IPS-18c (cell line): ENCODE measurements at regions not wholly inside any gene's neighbourhood (a gene's known extent, or its start where the extent isn't known, plus 50 kb on each side); places are given as distances from the start of the nearest gene placed in this dataset.

Experiments used
- H3K4me3 ChIP-seq: 2 replicates; pipeline ENCODE4 v1.7.0; 2013; ENCODE audit warnings: low read depth, mild to moderate bottlenecking, low read length, moderate library complexity; ENCODE audit not compliant: insufficient read depth
- H3K9me3 ChIP-seq: one replicate; pipeline ENCODE4 v1.6.1; 2013; ENCODE audit warnings: mild to moderate bottlenecking, low read length, moderate library complexity; ENCODE audit not compliant: control insufficient read depth, insufficient read depth

DNA sequence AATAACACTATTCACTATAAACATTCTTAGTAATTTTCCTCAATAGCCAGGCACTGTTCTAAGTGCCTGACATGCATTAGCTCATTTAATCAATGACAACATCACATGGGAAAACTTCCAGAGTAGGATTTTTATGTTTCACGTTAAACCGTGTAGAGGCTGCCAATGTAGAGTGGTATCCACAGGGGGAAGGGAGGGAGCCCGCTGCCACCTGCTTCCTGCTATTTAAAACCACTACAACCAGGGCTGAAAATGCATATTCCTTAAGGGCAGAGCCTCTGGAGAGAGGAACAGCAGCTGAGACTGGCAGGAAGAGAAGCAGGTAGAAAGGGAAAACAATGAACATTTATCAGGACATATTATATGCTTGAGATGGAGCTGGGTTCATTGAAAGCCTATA, 684.3 kb upstream of the AUTS2 start:
- H3K4me3 ChIP-seq = no peak overlapping the region
- peaks cover 31% of the 10 kb centered on the region for H3K9me3 ChIP-seq

DNA sequence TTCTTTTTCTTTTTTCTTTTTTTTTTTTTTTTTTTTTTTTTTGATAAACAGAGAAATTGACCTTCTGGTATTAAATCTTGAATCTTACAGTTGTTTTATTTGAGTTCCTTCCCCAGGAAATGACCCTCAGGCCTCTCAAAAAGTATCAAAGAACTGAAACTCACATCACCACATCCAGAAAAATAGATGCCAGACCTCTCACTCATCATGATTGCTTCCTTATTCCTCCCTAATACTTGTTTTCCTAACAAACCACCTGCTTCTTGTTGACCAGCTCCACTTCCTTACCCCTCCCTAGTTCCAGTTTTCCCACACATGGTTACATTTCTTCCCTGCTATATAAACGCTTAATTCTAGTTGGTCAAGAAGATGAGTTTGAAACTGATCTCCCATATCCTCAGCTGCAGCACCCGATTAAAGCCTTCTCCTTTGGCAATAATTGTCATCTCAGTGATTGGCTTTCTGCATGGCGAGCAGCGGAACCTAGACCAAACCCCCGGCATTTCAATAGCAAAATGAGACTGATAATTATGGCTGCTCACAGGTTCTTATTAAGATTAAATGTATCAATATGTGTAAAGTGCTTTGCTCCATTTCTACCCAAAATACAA, 681.1 kb upstream of the AUTS2 start:
- Histone ChIP-seq H3K9me3 (peaks cover 42% of the 10 kb centered on the region), H3K4me3 (no peak overlapping the region)

DNA sequence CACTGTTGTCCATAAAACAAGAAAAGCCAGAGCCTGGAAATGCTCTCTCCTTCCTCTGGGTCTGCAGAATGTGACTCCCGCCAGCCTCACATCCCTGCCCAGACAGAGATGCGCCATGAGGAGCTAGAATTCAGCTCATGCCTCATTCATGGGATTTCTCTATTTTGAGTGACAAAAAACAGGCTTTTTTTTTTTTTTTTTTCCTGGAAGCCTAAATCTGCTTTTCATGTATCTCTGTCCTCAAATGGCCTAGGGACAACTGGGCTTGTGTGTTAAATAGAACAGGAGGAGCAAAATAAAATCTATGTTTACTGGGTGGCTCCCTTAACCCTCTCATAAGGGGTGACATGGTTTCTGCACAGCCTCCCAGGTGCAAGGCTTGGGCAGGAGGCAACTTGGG, 679.7 kb upstream of the AUTS2 start:
- Histone ChIP-seq H3K9me3 (peaks cover 43% of the 10 kb centered on the region), H3K4me3 (no peak overlapping the region)

- H3K4me3 ChIP-seq = no peak overlapping the region; the same call in 1 of the 2 replicates
- peaks cover 36% of the 10 kb centered on the region for H3K9me3 ChIP-seq
These were observed 675.4 kb upstream of the AUTS2 start for GRCh38 chr7:68922850-68923249.

DNA sequence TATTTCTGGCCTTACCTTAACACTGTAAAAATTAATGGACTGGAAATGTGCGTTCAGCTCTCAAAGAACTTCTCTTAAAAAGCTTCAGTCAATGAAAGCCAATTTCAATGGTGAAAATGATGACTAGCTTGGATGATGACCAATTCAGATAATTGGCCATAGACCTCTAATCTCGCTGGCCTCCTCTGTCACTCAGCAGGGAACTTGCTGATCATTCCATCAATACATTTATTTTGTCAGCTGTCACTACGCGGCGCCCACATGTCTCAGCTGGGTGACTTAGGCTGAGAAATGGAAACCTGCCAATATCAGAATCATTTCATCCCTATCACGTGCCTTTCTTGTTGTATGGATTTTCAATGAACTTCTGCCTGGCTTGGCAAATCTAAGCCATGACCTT, 673.0 kb upstream of the AUTS2 start:
- Histone ChIP-seq H3K4me3 (no peak overlapping the region), H3K9me3 (peaks cover 42% of the 10 kb centered on the region)

- Histone ChIP-seq H3K4me3 (no peak overlapping the region; the same call in 1 of the 2 replicates), H3K9me3 (peaks cover 30% of the 10 kb centered on the region)
These were observed 668.5 kb upstream of the AUTS2 start for GRCh38 chr7:68929781-68930261.

- Histone ChIP-seq H3K4me3 (no peak overlapping the region), H3K9me3 (peaks cover 29% of the 10 kb centered on the region)
These were observed 661.7 kb upstream of the AUTS2 start for GRCh38 chr7:68936471-68937035.

- peaks cover 25% of the 10 kb centered on the region for H3K9me3 ChIP-seq
- no peak overlapping the region for H3K4me3 ChIP-seq
These were observed 660.1 kb upstream of the AUTS2 start for GRCh38 chr7:68938151-68938550.

DNA sequence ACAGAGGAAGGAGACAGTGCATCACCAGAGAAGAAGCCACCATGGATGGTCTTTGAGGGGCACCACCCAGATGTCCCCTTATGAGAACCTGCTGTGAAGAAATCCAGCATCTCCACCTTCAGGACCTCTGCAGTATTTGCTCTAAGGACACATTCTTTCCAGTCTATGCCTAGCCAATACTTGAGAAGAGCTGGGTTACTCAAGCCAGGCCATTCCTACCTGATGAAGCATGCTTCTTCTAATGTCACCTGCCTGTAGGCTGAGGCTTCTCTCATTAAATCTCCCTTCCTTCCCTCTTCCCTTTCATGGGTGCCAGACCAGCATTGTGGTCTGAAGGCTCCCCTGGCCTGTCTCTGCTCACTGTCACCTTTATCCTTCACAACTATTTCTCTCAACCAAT, 654.5 kb upstream of the AUTS2 start:
- Histone ChIP-seq H3K9me3 (peaks cover 19% of the 10 kb centered on the region), H3K4me3 (no peak overlapping the region)

- Histone ChIP-seq H3K9me3 (peaks cover 29% of the 10 kb centered on the region), H3K4me3 (no peak overlapping the region)
These were observed 642.6 kb upstream of the AUTS2 start for GRCh38 chr7:68955656-68956055.

GRCh38 chr7:68958571-68958970, 639.7 kb upstream of the AUTS2 start:
- Histone ChIP-seq H3K9me3 (peaks cover 25% of the 10 kb centered on the region), H3K4me3 (no peak overlapping the region)

GRCh38 chr7:68963552-68963951, 634.7 kb upstream of the AUTS2 start:
- Histone ChIP-seq H3K9me3 (peaks cover 16% of the 10 kb centered on the region), H3K4me3 (no peak overlapping the region; the same call in 1 of the 2 replicates)

DNA sequence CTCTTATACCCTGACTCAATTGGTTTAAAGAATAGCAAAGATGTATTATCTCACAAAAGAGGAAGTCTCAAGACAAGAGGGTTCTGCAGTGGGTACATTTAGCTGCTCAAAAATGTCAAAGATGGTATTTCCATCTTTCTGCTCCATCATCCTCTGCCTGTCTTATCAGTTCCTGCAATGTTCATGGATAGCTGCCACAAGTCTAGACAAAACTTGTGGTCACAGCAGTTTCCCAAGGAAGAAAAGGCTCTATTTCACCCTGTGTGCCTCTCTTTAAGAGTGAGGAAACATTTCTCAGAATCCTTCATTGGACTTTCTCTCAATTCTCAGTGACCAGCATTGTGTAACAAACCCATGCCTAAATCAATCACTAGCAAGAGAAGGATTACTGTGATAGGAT, 634.2 kb upstream of the AUTS2 start:
- H3K9me3 ChIP-seq = peaks cover 13% of the 10 kb centered on the region
- no peak overlapping the region for H3K4me3 ChIP-seq

DNA sequence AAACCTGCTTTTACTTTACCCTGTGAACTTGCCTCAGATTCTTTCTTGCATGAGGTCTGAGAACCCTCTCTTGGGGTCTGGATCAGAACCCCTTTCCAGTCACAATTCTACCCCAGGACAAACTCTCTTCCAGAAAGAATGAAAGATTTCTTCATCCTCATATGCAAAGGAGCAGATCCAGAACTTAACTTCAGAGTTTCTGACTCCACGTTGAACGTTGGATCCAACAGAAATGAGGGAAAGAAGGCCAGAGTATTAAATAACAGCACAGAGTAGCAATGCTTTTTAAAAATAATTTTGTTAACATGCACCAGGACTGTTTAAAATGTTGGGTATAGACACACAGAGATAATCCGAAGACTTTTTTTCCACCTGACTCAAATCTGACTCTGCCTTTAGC, 632.9 kb upstream of the AUTS2 start:
- Histone ChIP-seq H3K4me3 (no peak overlapping the region), H3K9me3 (peaks cover 22% of the 10 kb centered on the region)

- H3K9me3 ChIP-seq = peaks cover 30% of the 10 kb centered on the region
- H3K4me3 ChIP-seq = no peak overlapping the region
These were observed 630.7 kb upstream of the AUTS2 start for GRCh38 chr7:68967598-68967997.

DNA sequence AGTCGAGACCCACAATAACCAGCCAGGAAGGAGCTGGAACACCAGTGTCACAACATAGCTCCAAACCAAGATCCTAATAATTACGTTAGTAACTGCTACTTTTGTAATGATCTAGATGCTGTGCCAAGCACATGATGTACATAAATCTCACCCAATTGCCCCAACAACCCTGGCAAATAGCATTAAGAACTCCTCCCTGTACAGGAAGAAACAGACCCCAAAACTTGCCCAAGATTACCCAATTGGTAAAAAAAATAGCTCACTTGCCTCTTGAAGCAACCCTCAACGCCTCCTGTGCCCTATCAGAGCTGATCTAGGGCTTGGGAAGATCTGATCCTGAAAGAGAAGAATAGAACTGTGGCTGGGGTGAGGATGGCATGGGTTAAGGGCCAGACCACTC, 628.7 kb upstream of the AUTS2 start:
- no peak overlapping the region for H3K4me3 ChIP-seq
- peaks cover 22% of the 10 kb centered on the region for H3K9me3 ChIP-seq

DNA sequence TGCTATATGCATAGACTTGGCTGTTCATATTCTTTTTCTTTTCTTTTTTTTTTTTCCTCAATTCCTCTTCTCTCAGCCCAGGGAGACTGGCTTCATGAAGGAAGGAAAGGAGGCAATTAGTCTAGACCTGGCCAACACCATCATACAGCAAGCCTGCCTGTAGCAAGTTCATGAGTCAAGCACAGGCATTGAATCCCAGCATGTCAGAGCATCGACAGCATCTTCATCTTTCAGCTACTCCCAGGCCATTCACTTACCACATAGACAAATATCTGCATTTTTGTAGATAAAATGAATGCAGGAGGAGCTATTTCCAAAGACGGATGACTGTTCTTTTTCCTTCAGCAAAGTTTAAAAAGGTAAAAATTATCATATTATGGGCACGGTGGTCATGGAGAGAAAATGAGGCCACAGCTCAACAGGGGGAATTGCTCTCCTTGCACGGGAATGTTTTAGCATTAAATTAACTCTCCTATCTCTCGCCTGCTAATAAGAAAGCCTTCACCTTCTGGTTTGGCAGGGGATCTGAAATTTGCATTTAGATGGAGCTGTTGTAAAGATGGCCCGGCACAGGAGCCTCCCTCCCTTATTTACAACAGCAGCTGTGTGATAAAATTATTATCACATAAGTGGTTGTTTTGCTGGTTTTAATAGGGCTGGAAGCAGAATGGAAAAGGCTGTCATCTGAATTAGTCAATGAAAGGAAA, 626.5 kb upstream of the AUTS2 start:
- Histone ChIP-seq H3K9me3 (peaks cover 18% of the 10 kb centered on the region), H3K4me3 (no peak overlapping the region)

DNA sequence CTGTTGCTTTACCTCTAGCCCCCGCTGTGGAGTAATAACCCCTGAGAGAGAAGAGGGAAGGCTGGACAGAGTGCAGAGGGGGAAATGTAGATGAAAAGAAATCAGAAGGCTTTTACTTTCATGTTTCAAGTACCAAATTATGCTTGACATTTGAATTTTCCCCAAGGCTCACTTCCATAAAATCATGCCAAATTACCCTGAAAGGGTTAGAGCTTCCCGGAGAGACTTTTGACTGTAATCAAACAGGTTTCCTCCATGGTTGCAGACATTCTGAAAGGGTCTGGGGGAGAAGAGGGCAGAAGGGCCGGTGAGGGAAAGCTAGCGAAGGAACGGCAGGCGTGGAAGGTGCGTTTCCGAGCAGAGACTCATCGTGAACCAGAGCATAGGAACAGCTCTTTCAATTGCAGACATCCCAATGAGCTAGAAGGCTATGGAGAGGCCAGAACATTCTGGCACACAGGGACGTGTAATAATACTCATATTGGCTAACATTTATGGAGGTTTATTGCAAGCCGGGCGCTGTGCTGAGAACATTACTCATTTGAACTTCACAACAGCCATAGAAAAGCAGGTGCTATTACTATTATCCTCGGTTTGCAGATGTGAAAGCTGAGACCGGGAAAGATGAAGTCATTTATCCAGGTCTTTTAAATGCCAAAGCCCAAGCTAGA, 620.8 kb upstream of the AUTS2 start:
- Histone ChIP-seq H3K9me3 (peaks cover 17% of the 10 kb centered on the region), H3K4me3 (no peak overlapping the region)
